Testis (tissue), 2 donors: ENCODE measurements at regions not wholly inside any gene's neighbourhood (a gene's known extent, or its start where the extent isn't known, plus 50 kb on each side); places are given as distances from the start of the nearest gene placed in this dataset.
"Not testable (repeated sequence)": the region's sequence is repeated elsewhere in the genome, so short reads cannot be mapped to it uniquely, and the experiment has no call there.

ENCODE experiments used
- DNase-seq: peaks from one replicate; pipeline ENCODE4 v3.0.0-alpha.2; 2019
- H3K27ac ChIP-seq, 2 donors: fragments of 200-600 bp; sonication (generic); one replicate each; pipeline ENCODE4 v1.5.1; 2019
- H3K27me3 ChIP-seq: fragments of 200-600 bp; sonication (generic); one replicate; pipeline ENCODE4 v1.5.1; 2019
- H3K36me3 ChIP-seq: fragments of 200-600 bp; sonication (generic); one replicate; pipeline ENCODE4 v1.5.1; 2017; ENCODE audit warnings: low read depth; ENCODE audit errors: missing control alignments
- H3K4me1 ChIP-seq: fragments of 200-600 bp; sonication (generic); one replicate; pipeline ENCODE4 v1.5.1; 2019
- H3K4me3 ChIP-seq, 2 donors: fragments of 200-600 bp; sonication (generic); one replicate each; pipeline ENCODE4 v1.5.1; 2017 to 2019
- H3K9me3 ChIP-seq: fragments of 200-600 bp; sonication (generic); one replicate; pipeline ENCODE4 v1.5.1; 2017
- POLR2A ChIP-seq: fragments of 450-650 bp; IDR thresholded peaks from one replicate; pipeline ENCODE4 v1.6.1; 2017; ENCODE audit warnings: antibody characterized with exemption, mild to moderate bottlenecking, moderate library complexity
- WGBS, 2 donors: methylation state at CpG; one replicate each; pipeline ENCODE4 v1.1.5; 2018; 5-methylcytosine and 5-hydroxymethylcytosine counted together
- intact Hi-C: fragments of 100-400 bp; cut with DNase I; formaldehyde crosslinking; loops from one replicate; pipeline ENCODE4 v1.15.1; 2023; ENCODE audit warnings: low total_unique reads
- TF ChIP-seq, protein P1 (sequence below), 3 experiments: fragments of 450-650 bp in 2 of 3; fragments of 200-600 bp in 1 of 3; sonication (generic) in 1 of 3; IDR thresholded peaks; one replicate each; pipeline ENCODE4 v1.5.1; 2016 to 2019; ENCODE audit warnings: antibody characterized with exemption in 3 of 3, mild to moderate bottlenecking in 2 of 3, moderate library complexity in 1 of 3

- TF ChIP-seq POLR2A, result no peak
- TF ChIP-seq, protein P1, sequence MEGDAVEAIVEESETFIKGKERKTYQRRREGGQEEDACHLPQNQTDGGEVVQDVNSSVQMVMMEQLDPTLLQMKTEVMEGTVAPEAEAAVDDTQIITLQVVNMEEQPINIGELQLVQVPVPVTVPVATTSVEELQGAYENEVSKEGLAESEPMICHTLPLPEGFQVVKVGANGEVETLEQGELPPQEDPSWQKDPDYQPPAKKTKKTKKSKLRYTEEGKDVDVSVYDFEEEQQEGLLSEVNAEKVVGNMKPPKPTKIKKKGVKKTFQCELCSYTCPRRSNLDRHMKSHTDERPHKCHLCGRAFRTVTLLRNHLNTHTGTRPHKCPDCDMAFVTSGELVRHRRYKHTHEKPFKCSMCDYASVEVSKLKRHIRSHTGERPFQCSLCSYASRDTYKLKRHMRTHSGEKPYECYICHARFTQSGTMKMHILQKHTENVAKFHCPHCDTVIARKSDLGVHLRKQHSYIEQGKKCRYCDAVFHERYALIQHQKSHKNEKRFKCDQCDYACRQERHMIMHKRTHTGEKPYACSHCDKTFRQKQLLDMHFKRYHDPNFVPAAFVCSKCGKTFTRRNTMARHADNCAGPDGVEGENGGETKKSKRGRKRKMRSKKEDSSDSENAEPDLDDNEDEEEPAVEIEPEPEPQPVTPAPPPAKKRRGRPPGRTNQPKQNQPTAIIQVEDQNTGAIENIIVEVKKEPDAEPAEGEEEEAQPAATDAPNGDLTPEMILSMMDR (IDR thresholded peaks at IDR 0.05), result no peak
- no peaks in the 10 kb centered on the region for H3K36me3 ChIP-seq
- intact Hi-C loops, result no loop called here
- no peaks in the 10 kb centered on the region for H3K9me3 ChIP-seq
- WGBS, 2 donors, result 21 to 28% methylated on average over 1 of the region's 1 CpG
- no peaks in the 10 kb centered on the region for H3K27me3 ChIP-seq
- no peak for DNase-seq
- H3K27ac ChIP-seq, result no peak overlapping the region
- H3K4me1 ChIP-seq, result no peaks in the 10 kb centered on the region
- no peak overlapping the region for H3K4me3 ChIP-seq
These were observed 207.1 kb upstream of the SLC8A1 start for GRCh38 chr2:40658941-40659340.

- TF ChIP-seq, protein P1 (IDR thresholded peaks at IDR 0.05), result no peak
- TF ChIP-seq POLR2A, result no peak
- Histone ChIP-seq H3K27me3 (no peaks in the 10 kb centered on the region), H3K4me3 (no peak overlapping the region), H3K4me1 (no peaks in the 10 kb centered on the region), H3K9me3 (no peaks in the 10 kb centered on the region), H3K27ac (no peak overlapping the region), H3K36me3 (no peaks in the 10 kb centered on the region)
- DNase-seq, result no peak
- intact Hi-C loops, result no loop called here
- 83 to 92% methylated on average over 3 of the region's 3 CpGs for WGBS, 2 donors
These were observed 213.8 kb upstream of the SLC8A1 start for GRCh38 chr2:40665493-40666232.

- WGBS, 2 donors, result 60 to 69% methylated on average over 4 of the region's 4 CpGs
- Histone ChIP-seq H3K36me3 (no peaks in the 10 kb centered on the region), H3K27me3 (no peaks in the 10 kb centered on the region), H3K4me3 (no peak overlapping the region), H3K4me1 (no peaks in the 10 kb centered on the region), H3K9me3 (no peaks in the 10 kb centered on the region), H3K27ac (no peak overlapping the region)
- TF ChIP-seq POLR2A, result no peak
- TF ChIP-seq, protein P1 (IDR thresholded peaks at IDR 0.05), result no peak
- DNase-seq, result no peak
- intact Hi-C loops, result no loop called here
These were observed 214.5 kb upstream of the SLC8A1 start for GRCh38 chr2:40666398-40666797.

- H3K4me3 ChIP-seq, result no peak overlapping the region
- H3K27ac ChIP-seq, result no peak overlapping the region
- no peak for TF ChIP-seq POLR2A
- TF ChIP-seq, protein P1 (IDR thresholded peaks at IDR 0.05), result no peak
- WGBS, 2 donors, result 55 to 60% methylated on average over 3 of the region's 3 CpGs
- DNase-seq, result peak; percentile 22
- no peaks in the 10 kb centered on the region for H3K27me3 ChIP-seq
- H3K4me1 ChIP-seq, result no peaks in the 10 kb centered on the region
- intact Hi-C loops, result no loop called here
- no peaks in the 10 kb centered on the region for H3K9me3 ChIP-seq
- no peaks in the 10 kb centered on the region for H3K36me3 ChIP-seq
These were observed 216.5 kb upstream of the SLC8A1 start for GRCh38 chr2:40668425-40668824.

DNA sequence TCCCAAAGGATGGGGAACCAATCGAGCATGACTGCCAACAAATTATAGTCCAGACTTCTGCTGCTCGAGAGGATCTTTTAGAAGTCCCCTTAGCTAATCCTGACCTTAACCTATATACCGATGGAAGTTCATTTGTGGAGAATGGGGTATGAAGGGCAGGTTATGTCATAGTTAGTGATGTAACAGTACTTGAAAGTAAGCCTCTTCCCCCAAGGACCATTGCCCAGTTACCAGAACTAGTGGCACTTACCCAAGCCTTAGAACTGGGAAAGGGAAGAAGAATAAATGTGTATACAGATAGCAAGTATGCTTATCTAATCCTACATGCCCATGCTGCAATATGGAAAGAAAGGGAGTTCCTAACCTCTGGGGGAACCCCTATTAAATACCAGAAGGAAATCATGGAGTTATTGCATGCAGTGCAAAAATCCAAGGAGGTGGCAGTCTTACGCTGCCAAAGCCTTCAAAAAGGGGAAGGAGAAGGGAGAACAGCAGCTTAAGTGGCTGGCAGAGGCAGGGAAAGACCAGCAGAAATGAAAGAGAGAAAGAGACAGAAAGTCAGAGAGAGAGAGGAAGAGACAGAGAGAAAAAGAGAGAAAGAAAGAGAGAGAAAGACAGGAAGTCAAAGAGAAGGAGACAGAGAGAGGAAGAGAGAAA lies 224.4 kb upstream of the SLC8A1 start:
- H3K27ac ChIP-seq, result not testable (repeated sequence)
- WGBS, 2 donors, result 73 to 87% methylated on average over 4 of the region's 4 CpGs

More for the DNA sequence above, 224.4 kb upstream of the SLC8A1 start:
- H3K36me3 ChIP-seq, H3K27me3 ChIP-seq, H3K4me1 ChIP-seq, H3K4me3 ChIP-seq, H3K9me3 ChIP-seq, DNase-seq, intact Hi-C loops: not testable (repeated sequence)
